Dendritic cell treated with granulocyte-macrophage colony-stimulating factor and Interleukin-4, amounts not matched to agents 40 ng/mL and 50 ng/mL, for 4 days (primary cell): ENCODE measurements at regions not wholly inside any gene's neighbourhood (a gene's known extent, or its start where the extent isn't known, plus 50 kb on each side); places are given as distances from the start of the nearest gene placed in this dataset.

Experiments
- H3K27ac Mint-ChIP-seq: one replicate; pipeline ENCODE4 v1.8.0; 2022; ENCODE audit warnings: mild to moderate bottlenecking, mixed read lengths
- H3K27me3 Mint-ChIP-seq: one replicate; pipeline ENCODE4 v1.8.0; 2022; ENCODE audit warnings: mild to moderate bottlenecking, mixed read lengths
- H3K36me3 Mint-ChIP-seq: one replicate; pipeline ENCODE4 v1.8.0; 2022; ENCODE audit warnings: low read depth, mixed read lengths
- H3K4me1 Mint-ChIP-seq: one replicate; pipeline ENCODE4 v1.8.0; 2022; ENCODE audit warnings: low read depth, mixed read lengths
- H3K4me3 Mint-ChIP-seq: one replicate; pipeline ENCODE4 v1.8.0; 2022; ENCODE audit warnings: mild to moderate bottlenecking, moderate library complexity, mixed read lengths
- H3K9me3 Mint-ChIP-seq: one replicate; pipeline ENCODE4 v1.8.0; 2022; ENCODE audit warnings: mixed read lengths
- intact Hi-C: fragments of 100-400 bp; cut with micrococcal nuclease; formaldehyde crosslinking; loops from one replicate; pipeline ENCODE4 v1.15.0; 2022

DNA sequence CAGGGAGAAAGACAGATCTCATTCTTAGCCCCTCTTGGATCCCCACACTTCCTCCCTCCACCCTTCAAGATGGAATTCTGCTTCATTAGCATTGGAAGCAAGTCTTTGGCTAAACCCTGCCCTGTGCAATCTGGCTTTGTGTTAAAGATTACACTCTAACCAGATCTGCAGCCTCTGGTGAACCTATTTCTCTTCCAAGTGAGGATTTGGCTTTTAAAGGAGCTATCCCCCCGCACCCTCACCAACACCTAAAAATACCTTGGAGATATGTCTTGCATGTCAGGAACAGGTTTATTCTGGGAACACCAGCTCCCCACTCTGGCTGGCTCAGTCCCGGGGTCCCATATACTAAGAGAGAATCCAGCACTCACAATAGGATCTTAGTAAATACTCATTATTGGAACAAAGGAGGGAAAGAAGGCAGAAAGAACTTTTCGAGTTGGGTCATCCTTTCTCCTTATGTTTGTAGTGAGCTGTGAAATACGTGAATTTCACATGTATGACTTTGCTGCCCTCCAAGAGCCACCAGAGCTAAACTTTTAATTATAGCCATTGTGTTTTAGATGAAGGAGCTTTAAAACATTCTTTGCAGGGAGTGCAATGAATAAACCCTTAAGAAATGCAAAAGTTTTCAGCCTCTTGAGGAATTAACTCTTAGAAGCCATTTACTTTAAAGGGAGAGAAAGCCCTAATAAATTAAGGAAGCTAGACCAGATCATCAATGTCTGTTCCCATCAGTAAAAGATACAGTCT, 53.7 kb upstream of the HRH2 start:
- Mint-ChIP-seq H3K4me3 (no peak overlapping the region), H3K27me3 (peaks cover 34% of the 10 kb centered on the region), H3K27ac (no peak overlapping the region), H3K36me3 (no peaks in the 10 kb centered on the region), H3K4me1 (peaks cover 12% of the 10 kb centered on the region), H3K9me3 (no peaks in the 10 kb centered on the region)
- intact Hi-C loops = no loop called here

GRCh38 chr5:175606409-175606808, 51.5 kb upstream of the HRH2 start:
- Mint-ChIP-seq H3K4me3 (no peak overlapping the region), H3K36me3 (no peaks in the 10 kb centered on the region), H3K4me1 (peaks cover 12% of the 10 kb centered on the region), H3K9me3 (no peaks in the 10 kb centered on the region), H3K27ac (no peak overlapping the region), H3K27me3 (peaks cover 31% of the 10 kb centered on the region)
- intact Hi-C loops = no loop called here
